GM21717 (cell line): ENCODE measurements at regions not wholly inside any gene's neighbourhood (a gene's known extent, or its start where the extent isn't known, plus 50 kb on each side); places are given as distances from the start of the nearest gene placed in this dataset.
"Not testable (repeated sequence)": the region's sequence is repeated elsewhere in the genome, so short reads cannot be mapped to it uniquely, and the experiment has no call there.

Experiments
- ATAC-seq: cut with Tn5 transposase; IDR thresholded peaks from one replicate; pipeline ENCODE4 v1.9.1; 2021; ENCODE audit warnings: mild to moderate bottlenecking, moderate library complexity; ENCODE audit not compliant: unreplicated experiment

DNA sequence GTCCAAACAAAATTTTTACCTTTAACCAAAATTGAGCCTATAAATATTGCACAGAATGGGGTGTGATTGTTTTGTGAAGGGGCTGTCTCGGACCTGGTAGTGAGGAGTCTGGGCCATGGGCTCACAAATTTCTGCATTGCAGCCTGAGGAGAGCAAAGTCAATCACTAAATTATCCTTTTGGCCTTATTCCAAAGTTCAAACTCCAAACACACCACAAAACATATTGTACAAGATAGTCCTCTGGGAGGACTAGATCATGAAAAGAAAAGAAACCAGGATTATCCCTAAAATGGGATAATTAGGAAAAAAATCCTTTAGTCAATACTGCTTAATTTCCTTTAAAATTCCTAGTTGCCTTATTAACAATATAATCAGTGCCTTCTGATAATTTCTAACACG, 115.5 kb downstream of the BUB3 start:
- no peak for ATAC-seq

- ATAC-seq = no peak
Observed at GRCh38 chr10:123270221-123270620, 116.0 kb downstream of the BUB3 start.

GRCh38 chr10:123270806-123271205, 116.6 kb downstream of the BUB3 start:
- ATAC-seq = no peak

DNA sequence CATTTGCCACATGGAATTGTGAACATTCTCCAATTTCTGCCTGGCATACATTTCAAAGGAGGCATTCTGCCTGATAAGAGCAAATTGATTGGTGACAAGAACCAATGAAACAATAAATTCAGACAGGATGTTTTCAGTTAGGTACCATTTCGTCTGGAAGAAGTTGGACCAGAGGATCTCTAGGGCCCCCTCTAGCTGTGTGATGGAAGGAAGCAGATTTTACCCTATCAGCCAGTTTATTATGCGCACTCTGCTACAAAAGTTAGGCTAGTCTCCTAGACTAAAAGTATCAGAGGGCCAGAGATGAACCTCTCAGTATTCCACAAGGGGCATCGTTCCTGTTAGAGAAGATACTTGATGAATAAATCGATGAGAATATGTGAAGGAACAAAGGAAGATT, 118.0 kb downstream of the BUB3 start:
- no peak for ATAC-seq

DNA sequence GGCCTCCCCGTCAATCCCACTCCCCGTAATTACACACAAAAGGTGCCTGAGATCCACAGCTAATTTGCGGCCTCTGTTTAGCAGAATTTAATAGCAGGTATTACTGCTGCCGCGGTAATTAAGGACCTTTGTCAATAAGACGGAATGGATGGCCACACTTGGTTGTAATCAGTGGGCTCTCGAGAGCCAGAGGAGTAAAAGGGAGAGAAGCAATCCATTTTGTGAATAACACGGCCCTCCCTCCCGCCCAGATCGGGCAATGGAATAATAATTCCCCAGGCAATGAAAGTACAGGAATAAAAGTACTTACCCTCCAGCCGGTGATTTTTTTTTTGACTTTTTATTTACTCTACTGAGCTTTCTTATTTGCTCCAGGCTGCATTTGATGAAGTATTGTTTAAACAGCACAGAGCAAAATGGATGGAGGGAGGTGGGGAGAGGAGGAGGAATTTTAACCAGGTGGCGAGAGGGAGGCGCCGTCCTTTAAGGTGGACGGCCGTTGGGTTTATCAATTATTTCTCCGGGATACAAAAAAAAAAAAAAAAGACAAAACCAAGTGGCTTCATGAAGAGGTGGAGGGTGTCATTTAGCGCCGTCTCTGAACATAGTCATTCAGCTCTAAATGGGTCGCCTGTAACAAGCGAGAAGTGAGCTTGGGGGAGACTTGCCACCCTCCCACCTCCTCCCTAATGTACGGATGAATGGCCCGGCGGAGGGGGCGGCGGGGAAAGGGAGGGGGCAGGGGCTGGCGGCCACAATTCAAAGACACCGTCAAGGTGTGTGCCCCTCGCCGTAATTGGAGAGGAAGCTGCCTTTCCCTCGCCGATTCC, 120.3 kb downstream of the BUB3 start:
- no peak for ATAC-seq

DNA sequence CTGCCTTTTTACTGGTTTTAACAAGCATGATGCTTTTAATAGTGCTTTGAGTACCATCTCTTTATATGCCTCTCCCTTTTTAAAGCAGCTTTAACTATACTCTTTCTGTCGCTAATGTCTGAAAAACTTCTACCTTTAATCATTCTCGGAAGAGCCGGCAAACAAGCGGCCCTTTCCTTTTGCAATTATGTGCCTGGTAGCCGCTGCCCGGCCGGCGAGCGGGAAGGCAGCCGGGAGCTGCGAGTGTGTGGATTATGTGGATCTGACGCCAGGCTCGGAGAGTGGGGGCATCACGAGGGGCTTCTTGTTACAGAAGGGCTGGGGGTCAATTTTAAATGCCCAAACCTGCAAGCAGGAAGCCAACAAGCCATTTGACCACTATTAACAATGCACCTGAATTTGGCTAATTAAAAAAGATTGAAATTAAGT, 120.9 kb downstream of the BUB3 start:
- ATAC-seq = no peak

DNA sequence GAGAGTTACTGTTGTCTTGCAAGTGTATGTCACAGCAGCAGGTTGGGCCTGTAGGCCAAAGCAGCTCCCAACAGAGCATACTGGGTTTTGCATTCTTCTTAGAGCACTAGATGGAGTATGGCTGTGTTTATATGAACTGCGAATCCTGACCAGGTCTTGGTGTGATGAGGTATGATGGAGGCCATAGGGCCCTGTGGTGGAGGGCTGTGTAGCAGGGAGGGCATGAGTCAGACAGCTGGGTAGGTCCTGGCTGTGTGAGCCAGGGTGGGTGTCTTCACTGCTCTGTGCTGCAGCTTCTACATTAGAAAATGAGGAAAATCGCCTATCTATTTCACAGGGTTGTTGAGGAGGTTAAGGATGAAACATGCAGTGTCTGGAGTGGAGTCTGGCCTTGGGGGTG, 124.2 kb downstream of the BUB3 start:
- no peak for ATAC-seq

- ATAC-seq = not testable (repeated sequence)
Observed at GRCh38 chr10:123283371-123283770, 129.2 kb downstream of the BUB3 start.

- ATAC-seq = no peak
Observed at GRCh38 chr10:123284022-123284421, 129.8 kb downstream of the BUB3 start.

DNA sequence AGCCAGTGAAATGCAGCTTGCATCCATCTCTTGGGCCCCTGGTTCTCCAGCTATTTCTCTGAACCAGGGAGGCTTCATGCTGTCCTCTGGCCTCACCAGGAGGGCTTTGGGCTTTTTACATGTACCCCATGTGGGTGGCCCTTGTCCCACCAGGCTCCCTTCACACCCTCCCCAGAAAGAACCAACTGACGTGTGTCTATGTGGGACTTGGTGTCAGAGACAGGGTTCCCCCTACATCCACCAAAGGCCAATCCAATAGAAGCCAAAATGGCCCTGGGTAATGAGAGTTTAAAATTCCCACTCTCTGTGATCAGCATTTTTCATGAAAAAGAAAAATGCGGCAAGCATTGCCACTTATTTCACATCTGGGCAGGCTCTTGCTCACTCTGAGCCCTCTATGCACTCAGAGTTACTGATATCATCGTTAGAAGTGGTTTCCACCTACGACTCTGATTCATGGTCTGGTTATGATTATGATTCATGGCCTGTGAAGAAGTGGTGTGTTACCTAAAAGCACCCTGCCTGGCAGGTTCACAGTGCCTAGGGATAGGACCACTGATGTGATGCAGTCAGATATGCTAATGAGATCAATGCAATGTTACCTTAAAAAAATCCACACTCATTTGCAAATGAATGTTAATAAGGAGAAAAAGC, 133.5 kb downstream of the BUB3 start:
- ATAC-seq = no peak

DNA sequence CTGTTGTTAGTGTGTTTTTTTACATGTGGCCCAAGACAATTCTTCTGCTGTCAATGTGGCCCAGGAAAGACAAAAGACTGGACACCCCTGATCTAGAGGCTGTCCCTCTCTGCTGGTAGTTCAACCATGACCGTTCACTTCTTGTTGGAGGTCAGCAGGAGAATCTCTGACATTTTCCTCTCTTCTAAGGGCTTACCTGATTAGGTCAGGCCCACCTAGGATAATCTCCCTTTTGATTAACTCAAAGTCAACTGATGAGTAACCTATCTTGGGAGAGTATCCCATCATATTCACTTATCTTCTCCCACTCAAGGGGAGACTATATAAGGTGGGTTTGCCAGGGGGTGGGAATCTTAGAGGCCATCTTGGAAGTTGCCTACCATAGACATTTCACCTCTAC, 135.2 kb downstream of the BUB3 start:
- ATAC-seq = no peak

- no peak for ATAC-seq
Observed at GRCh38 chr10:123294109-123294508, 139.9 kb downstream of the BUB3 start.

- ATAC-seq = no peak
Observed at GRCh38 chr10:123294886-123295285, 140.7 kb downstream of the BUB3 start.

DNA sequence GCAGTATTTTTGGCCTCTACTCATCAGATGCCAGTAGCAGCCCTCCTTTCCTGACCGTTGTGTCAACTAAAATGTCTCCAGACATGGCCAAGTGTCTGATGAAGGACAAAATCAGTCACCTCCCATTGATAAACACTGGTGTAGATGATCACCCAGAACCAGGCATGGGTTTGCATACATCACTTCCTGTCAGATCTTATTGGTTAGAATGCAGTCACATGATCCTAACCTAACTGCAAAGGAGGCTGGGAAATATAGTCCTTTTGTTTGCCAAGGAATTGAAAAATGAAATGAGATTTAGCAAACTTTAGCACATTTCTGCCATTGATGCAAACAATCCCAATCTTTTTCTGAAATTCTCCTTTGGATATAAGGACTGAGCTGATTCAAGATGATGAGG, 141.4 kb downstream of the BUB3 start:
- ATAC-seq = no peak

- ATAC-seq = no peak
Observed at GRCh38 chr10:123297175-123297574, 143.0 kb downstream of the BUB3 start.

- no peak for ATAC-seq
Observed at GRCh38 chr10:123298583-123298982, 144.4 kb downstream of the BUB3 start.

GRCh38 chr10:123299598-123299997, 145.4 kb downstream of the BUB3 start:
- no peak for ATAC-seq

- ATAC-seq = no peak
Observed at GRCh38 chr10:123301077-123301857, 147.1 kb downstream of the BUB3 start.

DNA sequence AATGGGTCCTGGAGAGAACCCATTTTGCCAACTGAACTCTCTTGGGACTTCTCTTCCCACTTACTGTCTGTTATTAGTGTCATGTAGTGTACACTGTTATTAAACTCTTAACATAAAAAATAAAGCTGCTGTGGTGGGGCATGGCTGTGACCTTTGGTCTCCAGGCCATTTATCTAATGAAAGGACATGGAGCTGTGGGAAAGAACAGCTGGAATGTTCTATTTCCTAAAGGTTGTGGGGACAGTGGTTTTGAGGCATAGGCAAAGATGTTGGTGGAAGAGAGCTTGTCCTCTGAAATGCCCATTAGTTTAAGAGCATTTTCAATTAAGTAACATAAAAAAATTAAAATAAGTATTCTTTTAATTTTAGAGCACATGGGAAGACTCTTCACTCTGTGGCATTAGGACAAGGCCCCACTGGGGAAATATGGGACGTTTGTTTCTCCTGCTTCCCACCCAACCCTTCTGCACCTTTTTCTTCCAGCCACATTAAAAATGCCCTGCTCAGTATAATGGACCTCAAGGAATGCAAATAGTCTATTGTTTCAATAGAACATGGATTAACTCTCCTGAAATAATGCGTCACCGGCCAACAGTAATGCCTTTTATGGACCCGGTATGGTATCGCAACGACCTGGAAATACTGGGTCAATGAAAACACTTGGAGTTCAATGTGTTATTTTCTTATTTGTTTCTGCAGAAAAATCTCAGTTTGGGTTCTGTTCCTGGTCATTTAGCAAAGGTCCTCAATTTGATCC, 149.6 kb downstream of the BUB3 start:
- no peak for ATAC-seq

DNA sequence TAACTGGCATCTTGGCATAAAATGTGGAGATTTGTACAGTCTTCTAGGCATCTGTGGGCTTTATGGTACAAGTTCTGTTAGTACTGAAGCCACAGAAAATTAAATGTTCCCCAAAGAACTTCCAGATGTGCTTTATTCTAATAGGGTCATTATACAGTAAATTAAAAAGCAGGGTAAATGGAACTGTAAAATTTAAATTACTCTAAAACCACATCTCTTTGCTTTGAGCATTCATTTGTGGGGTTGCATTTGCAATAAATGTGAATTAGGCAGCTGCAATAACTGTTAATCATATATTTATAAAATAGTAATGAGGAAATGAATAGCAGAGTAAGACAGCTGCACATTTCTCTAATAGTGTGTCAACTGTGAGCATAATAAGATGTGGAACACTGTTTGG, 151.5 kb downstream of the BUB3 start:
- no peak for ATAC-seq

DNA sequence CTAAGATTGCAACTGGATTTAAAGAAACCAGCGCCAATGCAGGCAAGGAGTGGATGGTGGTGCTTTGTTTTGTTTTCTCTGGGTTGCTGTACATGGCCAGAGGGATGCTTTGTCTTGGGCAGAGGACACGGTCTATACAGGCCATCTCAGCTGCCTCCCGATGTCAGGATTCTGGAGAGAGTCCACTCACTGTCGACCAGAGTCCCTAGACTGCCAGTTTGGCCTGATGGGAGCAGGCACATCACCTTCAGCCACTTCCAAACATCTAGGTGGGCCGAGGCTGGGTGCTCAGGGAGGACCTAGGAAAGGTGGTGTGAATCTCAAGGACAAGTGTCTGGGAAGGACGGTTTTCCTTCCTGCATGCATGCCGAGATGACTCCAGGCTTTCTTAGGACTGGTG, 152.1 kb downstream of the BUB3 start:
- ATAC-seq = no peak
